Cardiac fibroblast (primary cell): ENCODE measurements at regions not wholly inside any gene's neighbourhood (a gene's known extent, or its start where the extent isn't known, plus 50 kb on each side); places are given as distances from the start of the nearest gene placed in this dataset.

Experiments
- DNase-seq, 2 donors: peaks; one replicate each; pipeline versions ENCODE4 v3.0.0 to v3.0.0-alpha.2; 2010; ENCODE audit warnings: low read depth in 2 of 2
- H3K4me3 ChIP-seq, 2 donors: replicated peaks in 1 of 2; 1 replicate in 1 of 2; 2 replicates in 1 of 2; pipeline ENCODE4 v1.5.1; 2011; ENCODE audit warnings: low read depth in 2 of 2, low read length in 2 of 2, mild to moderate bottlenecking in 2 of 2, moderate library complexity in 1 of 2
- CTCF ChIP-seq: IDR thresholded peaks from one replicate; pipeline ENCODE4 v1.5.1; 2011; ENCODE audit warnings: low read depth, mild to moderate bottlenecking, low read length, inconsistent platforms

GRCh38 chr15:62942428-62942827, 100.1 kb upstream of the TPM1 start:
- no peak for TF ChIP-seq CTCF
- H3K4me3 ChIP-seq = no peak overlapping the region
- DNase-seq = no peak

GRCh38 chr15:62945063-62945462, 97.5 kb upstream of the TPM1 start:
- no peak for DNase-seq
- no peak overlapping the region for H3K4me3 ChIP-seq
- TF ChIP-seq CTCF = no peak

- DNase-seq = no peak
- H3K4me3 ChIP-seq = no peak overlapping the region
- TF ChIP-seq CTCF = no peak
These were observed 96.8 kb upstream of the TPM1 start for GRCh38 chr15:62945760-62946159.

- TF ChIP-seq CTCF = no peak
- H3K4me3 ChIP-seq = no peak overlapping the region
- no peak for DNase-seq
These were observed 95.6 kb upstream of the TPM1 start for GRCh38 chr15:62946940-62947339.

DNA sequence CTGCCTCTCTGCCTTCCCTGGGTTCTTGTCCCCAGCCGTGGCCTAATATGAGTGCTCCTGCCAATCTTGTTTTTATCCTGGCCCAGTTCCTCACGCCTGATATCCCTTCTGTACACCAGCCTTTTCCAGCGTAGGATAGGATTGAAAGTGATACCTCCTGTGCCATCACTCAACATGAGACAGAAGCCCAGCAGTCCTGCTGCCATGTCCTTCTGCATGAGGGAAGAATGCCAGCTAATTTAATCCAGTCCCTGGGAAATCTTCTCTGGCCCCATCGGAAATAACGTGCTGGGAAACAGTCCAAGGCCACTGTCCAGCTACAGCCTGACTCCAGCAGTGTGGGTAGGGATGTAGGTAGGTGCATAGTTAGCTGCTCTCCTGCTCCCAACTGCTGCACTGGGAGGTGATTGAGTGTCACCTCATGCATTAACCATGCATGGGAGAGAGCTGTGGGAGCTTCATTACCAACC, 92.0 kb upstream of the TPM1 start:
- no peak overlapping the region for H3K4me3 ChIP-seq
- TF ChIP-seq CTCF = no peak
- DNase-seq = no peak

DNA sequence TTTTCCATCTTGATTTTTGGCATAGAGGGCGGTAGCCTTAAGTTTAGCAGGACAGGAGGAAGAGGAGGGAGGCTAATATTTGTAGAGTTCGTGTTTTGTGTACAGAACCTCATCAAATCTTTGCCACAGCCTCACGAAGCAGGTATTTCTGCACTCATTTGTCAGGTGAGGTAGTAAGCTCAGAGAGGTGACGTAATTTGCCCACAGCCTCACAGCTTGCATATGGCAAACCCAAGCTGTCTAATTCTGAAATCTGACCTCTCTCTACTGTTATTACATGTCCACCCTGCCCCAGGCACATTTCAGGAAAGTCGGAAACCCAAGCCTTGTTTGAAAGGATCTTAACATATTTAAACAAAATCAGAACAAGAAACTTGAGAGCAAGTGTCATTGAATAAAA, 91.1 kb upstream of the TPM1 start:
- TF ChIP-seq CTCF = no peak
- H3K4me3 ChIP-seq = no peak overlapping the region
- no peak for DNase-seq

DNA sequence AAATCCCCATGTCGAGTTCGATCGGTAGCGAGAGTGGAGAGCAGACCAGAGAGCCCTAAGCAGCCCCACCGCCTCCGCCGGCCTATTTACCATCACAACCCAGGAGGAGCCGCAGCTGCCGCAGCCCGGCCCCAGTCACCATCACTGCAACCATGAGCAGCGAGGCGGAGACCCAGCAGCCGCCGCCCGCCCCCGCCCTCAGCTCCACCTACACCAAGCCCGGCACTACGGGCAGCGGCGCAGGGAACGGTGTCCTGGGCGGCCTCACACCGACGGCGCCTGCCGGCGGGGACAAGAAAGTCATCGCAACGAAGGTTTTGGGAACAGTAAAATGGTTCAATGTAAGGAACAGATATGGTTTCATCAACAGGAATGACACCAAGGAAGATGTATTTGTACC, 89.5 kb upstream of the TPM1 start:
- no peak for TF ChIP-seq CTCF
- no peak overlapping the region for H3K4me3 ChIP-seq
- DNase-seq = no peak
